ENCODE measurements at regions not wholly inside any gene's neighbourhood (a gene's known extent, or its start where the extent isn't known, plus 50 kb on each side); places are given as distances from the start of the nearest gene placed in this dataset.

- no peak for TF ChIP-seq CTCF (IDR thresholded peaks at IDR 0.05)
- TF ChIP-seq POLR2A (IDR thresholded peaks at IDR 0.05): no peak
These were observed 96.8 kb upstream of the NREP start for GRCh38 chr5:111853748-111854147.
